Nucleus accumbens (tissue), 56 donors: ENCODE measurements at regions not wholly inside any gene's neighbourhood (a gene's known extent, or its start where the extent isn't known, plus 50 kb on each side); places are given as distances from the start of the nearest gene placed in this dataset.
"Not testable (repeated sequence)": the region's sequence is repeated elsewhere in the genome, so short reads cannot be mapped to it uniquely, and the experiment has no call there.

ENCODE experiments used
- DNase-seq, 56 donors: peaks; one replicate each; lab custom pipeline; 2025; lab: John Stamatoyannopoulos, UW

- DNase-seq: no peak
Measured at GRCh38 chr4:66357316-66357715, 687.0 kb upstream of the EPHA5 start.

- no peak for DNase-seq
Measured at GRCh38 chr4:66355328-66355727, 685.0 kb upstream of the EPHA5 start.

- DNase-seq: no peak
Measured at GRCh38 chr4:66351761-66352160, 681.5 kb upstream of the EPHA5 start.

GRCh38 chr4:66340286-66340893 is 670.1 kb upstream of the EPHA5 start:
- DNase-seq: no peak

- DNase-seq: no peak
Measured at GRCh38 chr4:66339007-66339406, 668.7 kb upstream of the EPHA5 start.

GRCh38 chr4:66331761-66332160 is 661.5 kb upstream of the EPHA5 start:
- no peak for DNase-seq

- DNase-seq: no peak
Measured at GRCh38 chr4:66330125-66330524, 659.8 kb upstream of the EPHA5 start.

GRCh38 chr4:66328803-66329574 is 658.7 kb upstream of the EPHA5 start:
- no peak for DNase-seq

GRCh38 chr4:66307641-66308438 is 637.6 kb upstream of the EPHA5 start:
- DNase-seq: no peak

GRCh38 chr4:66300336-66300934 is 630.1 kb upstream of the EPHA5 start:
- no peak for DNase-seq

- DNase-seq: no peak
Measured at GRCh38 chr4:66298569-66298968, 628.3 kb upstream of the EPHA5 start.

- DNase-seq: no peak
Measured at GRCh38 chr4:66297703-66298102, 627.4 kb upstream of the EPHA5 start.

- no peak for DNase-seq
Measured at GRCh38 chr4:66294638-66295037, 624.3 kb upstream of the EPHA5 start.

- DNase-seq: no peak
Measured at GRCh38 chr4:66284991-66285451, 614.7 kb upstream of the EPHA5 start.

- no peak for DNase-seq
Measured at GRCh38 chr4:66279084-66279483, 608.8 kb upstream of the EPHA5 start.

- no peak for DNase-seq
Measured at GRCh38 chr4:66275411-66276038, 605.2 kb upstream of the EPHA5 start.

- no peak for DNase-seq
Measured at GRCh38 chr4:66273110-66273509, 602.8 kb upstream of the EPHA5 start.

- not testable (repeated sequence) for DNase-seq
Measured at GRCh38 chr4:66270356-66270755, 600.1 kb upstream of the EPHA5 start.

GRCh38 chr4:66266554-66266953 is 596.3 kb upstream of the EPHA5 start:
- DNase-seq: not testable (repeated sequence)

- no peak for DNase-seq
Measured at GRCh38 chr4:66266035-66266434, 595.7 kb upstream of the EPHA5 start.
